CD4-positive, alpha-beta memory T cell (primary cell): ENCODE measurements at regions not wholly inside any gene's neighbourhood (a gene's known extent, or its start where the extent isn't known, plus 50 kb on each side); places are given as distances from the start of the nearest gene placed in this dataset.

Source experiments
- CTCF ChIA-PET: fragments of 350-600 bp; sonication (Branson Sonifier 250); formaldehyde crosslinking; loops from one replicate; lab custom pipeline; 2021; ENCODE audit warnings: inconsistent platforms; ENCODE audit not compliant: partially characterized antibody; lab: Charles Lee
- POLR2A ChIA-PET: fragments of 350-600 bp; sonication (Branson Sonifier 250); formaldehyde crosslinking; loops from one replicate; lab custom pipeline; 2021; ENCODE audit not compliant: partially characterized antibody; lab: Charles Lee
- DNase-seq, 5 donors: peaks; one replicate each; pipeline versions ENCODE4 v3.0.0 to v3.0.0-alpha.2; 2020 to 2022; ENCODE audit warnings: mixed read lengths in 1 of 5
- H3K27ac ChIP-seq: one replicate; pipeline ENCODE4 v1.7.0; 2013; ENCODE audit warnings: low read depth, low read length
- H3K27me3 ChIP-seq: 2 replicates; pipeline ENCODE4 v1.7.0; 2013; ENCODE audit warnings: mild to moderate bottlenecking, low read length, moderate library complexity; ENCODE audit not compliant: insufficient read depth
- H3K36me3 ChIP-seq: 2 replicates; pipeline ENCODE4 v1.7.0; 2013; ENCODE audit warnings: mild to moderate bottlenecking, low read length, moderate library complexity; ENCODE audit not compliant: insufficient read depth
- H3K4me1 ChIP-seq: 2 replicates; pipeline ENCODE4 v1.7.0; 2013; ENCODE audit warnings: mild to moderate bottlenecking, low read length, moderate library complexity; ENCODE audit not compliant: insufficient read depth
- H3K4me3 ChIP-seq, 2 donors: one replicate each; pipeline ENCODE4 v1.7.0; 2013; ENCODE audit warnings: low read length in 2 of 2, mild to moderate bottlenecking in 1 of 2
- H3K9me3 ChIP-seq, 2 donors: one replicate each; pipeline ENCODE4 v1.7.0; 2013; ENCODE audit warnings: low read length in 2 of 2, control low read depth in 1 of 2; ENCODE audit not compliant: control insufficient read depth in 1 of 2
- H3K27ac Mint-ChIP-seq, 7 donors: one replicate each; pipeline ENCODE4 v1.8.0; 2020 to 2021; ENCODE audit warnings: mixed read lengths in 7 of 7, mild to moderate bottlenecking in 6 of 7, inconsistent platforms in 3 of 7, moderate library complexity in 3 of 7
- H3K27me3 Mint-ChIP-seq, 2 donors: one replicate each; pipeline ENCODE4 v1.8.0; 2020 to 2021; ENCODE audit warnings: mixed read lengths in 2 of 2
- H3K36me3 Mint-ChIP-seq, 2 donors: one replicate each; pipeline ENCODE4 v1.8.0; 2020 to 2021; ENCODE audit warnings: mixed read lengths in 2 of 2, inconsistent platforms in 1 of 2, mild to moderate bottlenecking in 1 of 2
- H3K4me1 Mint-ChIP-seq, 4 donors: one replicate each; pipeline ENCODE4 v1.8.0; 2020 to 2021; ENCODE audit warnings: mixed read lengths in 4 of 4, mild to moderate bottlenecking in 1 of 4
- H3K4me3 Mint-ChIP-seq, 8 donors: one replicate each; pipeline ENCODE4 v1.8.0; 2020 to 2021; ENCODE audit warnings: mixed read lengths in 8 of 8, mild to moderate bottlenecking in 7 of 8, moderate library complexity in 6 of 8, inconsistent platforms in 3 of 8
- H3K9me3 Mint-ChIP-seq, 8 donors: one replicate each; pipeline ENCODE4 v1.8.0; 2020 to 2021; ENCODE audit warnings: mixed read lengths in 8 of 8, mild to moderate bottlenecking in 5 of 8, inconsistent platforms in 3 of 8, moderate library complexity in 1 of 8
- intact Hi-C: fragments of 100-400 bp; cut with micrococcal nuclease; formaldehyde crosslinking; loops from one replicate; pipeline ENCODE4 v1.15.1; 2023

- Mint-ChIP-seq H3K4me3 (no peak overlapping the region), H3K4me1 (no peaks in the 10 kb centered on the region), H3K27me3 (peaks cover 0 to 5% of the 10 kb centered on the region in 2 donors), H3K27ac (no peak overlapping the region), H3K36me3 (peaks cover 0 to 8% of the 10 kb centered on the region in 2 donors), H3K9me3 (peaks cover 0 to 9% (median 3%) of the 10 kb centered on the region in 8 donors)
- Histone ChIP-seq H3K9me3 (no peaks in the 10 kb centered on the region), H3K27ac (no peak overlapping the region), H3K4me1 (no peaks in the 10 kb centered on the region), H3K4me3 (no peak overlapping the region), H3K36me3 (no peaks in the 10 kb centered on the region), H3K27me3 (no peaks in the 10 kb centered on the region)
- CTCF ChIA-PET, result interaction anchor here (0.7 to 3.0 kb wide), 3 partner anchors 8 to 110 kb away, joined by 3 to 17 read pairs (median 3); no protein-coding TSS in a partner anchor
- POLR2A ChIA-PET, result no interaction called here
- no peak for DNase-seq
- intact Hi-C loops, result no loop called here
These were observed 57.7 kb upstream of the LRP8 start for GRCh38 chr1:53385276-53386225.

GRCh38 chr1:53388963-53389362 is 61.1 kb upstream of the LRP8 start:
- Histone ChIP-seq H3K9me3 (no peaks in the 10 kb centered on the region), H3K27me3 (no peaks in the 10 kb centered on the region), H3K36me3 (no peaks in the 10 kb centered on the region), H3K4me3 (no peak overlapping the region), H3K4me1 (peaks cover 5% of the 10 kb centered on the region), H3K27ac (no peak overlapping the region)
- intact Hi-C loops, result no loop called here
- Mint-ChIP-seq H3K4me3 (no peak overlapping the region), H3K36me3 (peaks cover 0 to 8% of the 10 kb centered on the region in 2 donors), H3K27me3 (no peaks in the 10 kb centered on the region), H3K9me3 (peaks cover 0 to 9% (median 3%) of the 10 kb centered on the region in 8 donors), H3K4me1 (peaks cover 0 to 8% (median 2%) of the 10 kb centered on the region in 4 donors), H3K27ac (no peak overlapping the region)
- ChIA-PET CTCF (interaction anchor here (0.7 to 8.5 kb wide), 2 partner anchors 112 to 132 kb away, joined by 3 to 240 read pairs; no protein-coding TSS in a partner anchor), POLR2A (no interaction called here)
- no peak for DNase-seq

- no peak overlapping the region for H3K27ac Mint-ChIP-seq
- no peaks in the 10 kb centered on the region for H3K36me3 ChIP-seq
- H3K4me3 ChIP-seq, result no peak overlapping the region
- no peak overlapping the region for H3K27ac ChIP-seq
- no peaks in the 10 kb centered on the region for H3K27me3 ChIP-seq
- no peak overlapping the region for H3K4me3 Mint-ChIP-seq
- H3K9me3 ChIP-seq, result no peaks in the 10 kb centered on the region
- H3K9me3 Mint-ChIP-seq, result peaks cover 0 to 9% (median 3%) of the 10 kb centered on the region in 8 donors
- peaks cover 0 to 8% (median 2%) of the 10 kb centered on the region in 4 donors for H3K4me1 Mint-ChIP-seq
- intact Hi-C loops, result loop anchor here (5.0 kb wide), 2 partner anchors 82 to 292 kb away; no protein-coding TSS in a partner anchor
- peaks cover 0 to 8% of the 10 kb centered on the region in 2 donors for H3K36me3 Mint-ChIP-seq
- no peaks in the 10 kb centered on the region for H3K27me3 Mint-ChIP-seq
- ChIA-PET CTCF (interaction anchor here (1.2 to 8.5 kb wide), 3 partner anchors 18 to 126 kb away, joined by 3 to 240 read pairs (median 5); no protein-coding TSS in a partner anchor), POLR2A (interaction anchor here (1.1 kb wide), 1 partner anchor 108 kb away, joined by 3 read pairs; no protein-coding TSS in a partner anchor)
- no peak for DNase-seq
- H3K4me1 ChIP-seq, result peaks cover 5% of the 10 kb centered on the region
These were observed 62.4 kb upstream of the LRP8 start for GRCh38 chr1:53390261-53390660.

- Mint-ChIP-seq H3K4me3 (no peak overlapping the region), H3K4me1 (peaks cover 0 to 8% (median 2%) of the 10 kb centered on the region in 4 donors), H3K36me3 (peaks cover 0 to 8% of the 10 kb centered on the region in 2 donors), H3K27ac (peak overlapping the region in 1 of 7 donors; percentile 43), H3K9me3 (peaks cover 0 to 9% (median 3%) of the 10 kb centered on the region in 8 donors), H3K27me3 (no peaks in the 10 kb centered on the region)
- no peaks in the 10 kb centered on the region for H3K36me3 ChIP-seq
- no peak for DNase-seq
- H3K4me3 ChIP-seq, result no peak overlapping the region
- POLR2A ChIA-PET, result interaction anchor here (1.1 kb wide), 1 partner anchor 108 kb away, joined by 3 read pairs; no protein-coding TSS in a partner anchor
- peaks cover 5% of the 10 kb centered on the region for H3K4me1 ChIP-seq
- intact Hi-C loops, result loop anchor here (5.0 kb wide), 2 partner anchors 82 to 292 kb away; no protein-coding TSS in a partner anchor
- CTCF ChIA-PET, result interaction anchor here (0.6 to 8.5 kb wide), 6 partner anchors 18 to 288 kb away, joined by 3 to 240 read pairs (median 3); no protein-coding TSS in a partner anchor
- no peaks in the 10 kb centered on the region for H3K9me3 ChIP-seq
- no peak overlapping the region for H3K27ac ChIP-seq
- no peaks in the 10 kb centered on the region for H3K27me3 ChIP-seq
These were observed 62.9 kb upstream of the LRP8 start for GRCh38 chr1:53390736-53391135.

GRCh38 chr1:53391296-53391695 is 63.4 kb upstream of the LRP8 start:
- no peaks in the 10 kb centered on the region for H3K36me3 ChIP-seq
- H3K4me3 ChIP-seq, result no peak overlapping the region
- Mint-ChIP-seq H3K4me3 (no peak overlapping the region), H3K36me3 (peaks cover 0 to 4% of the 10 kb centered on the region in 2 donors), H3K27ac (peak overlapping the region in 2 of 7 donors; percentile 79 to 90), H3K9me3 (peaks cover 0 to 6% (median 3%) of the 10 kb centered on the region in 8 donors), H3K27me3 (no peaks in the 10 kb centered on the region), H3K4me1 (peaks cover 0 to 8% (median 2%) of the 10 kb centered on the region in 4 donors)
- ChIA-PET CTCF (interaction anchor here (0.6 to 8.5 kb wide), 7 partner anchors 19 to 1099 kb away, joined by 3 to 240 read pairs (median 3); no protein-coding TSS in a partner anchor), POLR2A (interaction anchor here (1.1 kb wide), 1 partner anchor 109 kb away, joined by 3 read pairs; no protein-coding TSS in a partner anchor)
- intact Hi-C loops, result loop anchor here (5.0 kb wide), 2 partner anchors 81 to 291 kb away; no protein-coding TSS in a partner anchor
- H3K27me3 ChIP-seq, result no peaks in the 10 kb centered on the region
- peaks cover 5% of the 10 kb centered on the region for H3K4me1 ChIP-seq
- H3K9me3 ChIP-seq, result no peaks in the 10 kb centered on the region
- no peak overlapping the region for H3K27ac ChIP-seq
- DNase-seq, result no peak

- peaks cover 5% of the 10 kb centered on the region for H3K4me1 ChIP-seq
- no peaks in the 10 kb centered on the region for H3K27me3 Mint-ChIP-seq
- no peak overlapping the region for H3K4me3 ChIP-seq
- ChIA-PET CTCF (interaction anchor here (0.6 to 8.5 kb wide), 7 partner anchors 13 to 1100 kb away, joined by 3 to 240 read pairs (median 17); no protein-coding TSS in a partner anchor), POLR2A (no interaction called here)
- no peaks in the 10 kb centered on the region for H3K9me3 ChIP-seq
- H3K9me3 Mint-ChIP-seq, result peaks cover 0 to 4% (median under 1%) of the 10 kb centered on the region in 8 donors
- no peak overlapping the region for H3K27ac ChIP-seq
- H3K27me3 ChIP-seq, result no peaks in the 10 kb centered on the region
- no peak for DNase-seq
- no peak overlapping the region for H3K27ac Mint-ChIP-seq
- no peaks in the 10 kb centered on the region for H3K36me3 ChIP-seq
- H3K4me1 Mint-ChIP-seq, result peaks cover 0 to 8% (median 2%) of the 10 kb centered on the region in 4 donors
- peaks cover 0 to 2% of the 10 kb centered on the region in 2 donors for H3K36me3 Mint-ChIP-seq
- intact Hi-C loops, result loop anchor here (5.0 kb wide), 2 partner anchors 80 to 290 kb away; no protein-coding TSS in a partner anchor
- no peak overlapping the region for H3K4me3 Mint-ChIP-seq
These were observed 64.1 kb upstream of the LRP8 start for GRCh38 chr1:53391982-53392381.
